Endothelial cell of umbilical vein (primary cell): ENCODE measurements at regions not wholly inside any gene's neighbourhood (a gene's known extent, or its start where the extent isn't known, plus 50 kb on each side); places are given as distances from the start of the nearest gene placed in this dataset.

ENCODE experiments used
- BruUV-seq: library from RNA; stranded (reverse); fragments of 400-500 nt; replicated peaks from 2 replicates; lab custom pipeline; 2021; lab: Mats Ljungman, UMichigan
- CTCF ChIA-PET: fragments of 300-600, 350-600 bp; sonication (Branson Sonifier 250); formaldehyde crosslinking; loops from one replicate; lab custom pipeline; 2021; ENCODE audit warnings: antibody characterized with exemption, inconsistent platforms; lab: Charles Lee
- POLR2A ChIA-PET: fragments of 300-600, 350-600 bp; sonication (Branson Sonifier 250); formaldehyde crosslinking; loops from one replicate; lab custom pipeline; 2021; ENCODE audit warnings: antibody characterized with exemption, inconsistent platforms; lab: Charles Lee
- DNase-seq: peaks from one replicate; pipeline ENCODE4 v3.0.0-alpha.2; 2011; ENCODE audit warnings: low read depth, low spot score
- FAIRE-seq: peaks from 2 replicates; lab custom pipeline; 2011; peaks lifted over from hg19 to GRCh38; lab: Jason Lieb, UNC
- H2AFZ ChIP-seq: 2 replicates; pipeline ENCODE4 v1.6.0; 2012; ENCODE audit warnings: low read depth, low read length, control low read depth, inconsistent platforms
- H3K27ac ChIP-seq: 2 replicates; pipeline ENCODE4 v1.5.1; 2011; ENCODE audit warnings: low read depth, mild to moderate bottlenecking, control low read depth, low read length, moderate library complexity; ENCODE audit not compliant: insufficient read depth
- H3K27me3 ChIP-seq, 2 experiments: 2 replicates each; pipeline versions ENCODE4 v1.6.0 to v1.6.1; 2011; ENCODE audit warnings: low read length in 2 of 2, mixed read lengths in 1 of 2; ENCODE audit not compliant: control insufficient read depth in 2 of 2, insufficient read depth in 2 of 2
- H3K36me3 ChIP-seq, 2 experiments: 2 replicates in 1 of 2; 3 replicates in 1 of 2; pipeline ENCODE4 v1.5.1; 2011; ENCODE audit warnings: low read length in 2 of 2, mild to moderate bottlenecking in 1 of 2, moderate library complexity in 1 of 2; ENCODE audit not compliant: control insufficient read depth in 2 of 2, insufficient read depth in 2 of 2; ENCODE audit errors: extremely low read depth in 1 of 2
- H3K4me1 ChIP-seq: 3 replicates; pipeline ENCODE4 v1.5.1; 2011; ENCODE audit warnings: mild to moderate bottlenecking, low read length; ENCODE audit not compliant: control insufficient read depth, insufficient read depth; ENCODE audit errors: extremely low read depth
- H3K4me2 ChIP-seq: 2 replicates; pipeline ENCODE4 v1.6.1; 2011; ENCODE audit warnings: low read length, control low read depth, mixed read lengths; ENCODE audit not compliant: insufficient read depth
- H3K4me3 ChIP-seq, 3 experiments: fragments of 200-600 bp in 1 of 3; sonication (generic), shearing (Covaris generic) in 1 of 3; replicated peaks in 1 of 3; 2 replicates each; pipeline ENCODE4 v1.5.1; 2011 to 2016; ENCODE audit warnings: control low read depth in 3 of 3, low read length in 3 of 3, mild to moderate bottlenecking in 2 of 3, inconsistent platforms in 1 of 3, low read depth in 1 of 3, moderate library complexity in 1 of 3; ENCODE audit not compliant: insufficient read depth in 1 of 3
- H3K79me2 ChIP-seq: 2 replicates; pipeline ENCODE4 v1.6.0; 2012; ENCODE audit warnings: low read length, inconsistent platforms; ENCODE audit not compliant: control insufficient read depth, insufficient read depth
- H3K9ac ChIP-seq: replicated peaks from 2 replicates; pipeline ENCODE3; 2011; ENCODE audit warnings: low read length, control low read depth; ENCODE audit not compliant: insufficient read depth; ENCODE audit errors: extremely low read depth
- H3K9me1 ChIP-seq: replicated peaks from 3 replicates; pipeline ENCODE4 v1.6.0; 2011; ENCODE audit warnings: mild to moderate bottlenecking, low read length; ENCODE audit not compliant: control insufficient read depth, insufficient read depth; ENCODE audit errors: extremely low read depth
- H3K9me3 ChIP-seq: replicated peaks from 2 replicates; pipeline ENCODE4 v1.5.1; 2012; ENCODE audit warnings: low read length, inconsistent platforms; ENCODE audit not compliant: control insufficient read depth, insufficient read depth
- H4K20me1 ChIP-seq: replicated peaks from 2 replicates; pipeline ENCODE3; 2011; ENCODE audit warnings: mild to moderate bottlenecking, low read length; ENCODE audit not compliant: control insufficient read depth, insufficient read depth; ENCODE audit errors: extremely low read depth
- EZH2 ChIP-seq: IDR thresholded peaks from 2 replicates; pipeline ENCODE4 v1.6.1; 2012; ENCODE audit warnings: borderline replicate concordance, low read depth, mild to moderate bottlenecking, moderate library complexity, low read length, inconsistent platforms; ENCODE audit not compliant: severe bottlenecking
- FOS ChIP-seq: IDR thresholded peaks from 2 replicates; pipeline ENCODE4 v1.6.1; 2011; ENCODE audit warnings: mild to moderate bottlenecking, low read length, moderate library complexity, borderline replicate concordance; ENCODE audit not compliant: insufficient read depth
- GATA2 ChIP-seq: IDR thresholded peaks from 2 replicates; pipeline ENCODE4 v1.7.0; 2011; ENCODE audit warnings: low read depth, mild to moderate bottlenecking, moderate library complexity, mixed read lengths, low read length; ENCODE audit not compliant: insufficient read length, insufficient read depth
- JUN ChIP-seq: IDR thresholded peaks from 2 replicates; pipeline ENCODE4 v1.6.1; 2011; ENCODE audit warnings: borderline replicate concordance, low read depth; ENCODE audit not compliant: insufficient read length, insufficient read depth
- MYC ChIP-seq: IDR thresholded peaks from one replicate; pipeline ENCODE4 v1.6.1; 2011; ENCODE audit warnings: mild to moderate bottlenecking, low read depth, low read length
- POLR2A ChIP-seq: IDR thresholded peaks from 2 replicates; pipeline ENCODE4 v1.6.1; 2012; ENCODE audit warnings: low read depth, mild to moderate bottlenecking, control low read depth, low read length
- POLR2AphosphoS5 ChIP-seq: IDR thresholded peaks from 2 replicates; pipeline ENCODE4 v1.6.1; 2012; ENCODE audit warnings: low read depth, mild to moderate bottlenecking, control low read depth, low read length, moderate library complexity; ENCODE audit not compliant: insufficient read depth
- dilution Hi-C: fragments of 300-500 bp; cut with MboI; formaldehyde crosslinking; loops from one replicate; pipeline ENCODE4 v1.15.0; 2019; ENCODE audit warnings: low sequenced_read_pairs; ENCODE audit not compliant: extremely low pct_ligation_motif_present
- intact Hi-C: fragments of 100-400 bp; cut with micrococcal nuclease; formaldehyde crosslinking; loops from one replicate; pipeline ENCODE4 v1.10.0; 2022
- TF ChIP-seq, protein P1 (sequence below): IDR thresholded peaks from 2 replicates; pipeline ENCODE4 v1.6.1; 2011; ENCODE audit not compliant: insufficient read depth, insufficient read length
- TF ChIP-seq, protein P2 (sequence below), 2 donors: IDR thresholded peaks; 1 replicate in 1 of 2; 2 replicates in 1 of 2; pipeline ENCODE4 v1.5.1; 2011; ENCODE audit warnings: low read length in 2 of 2, mild to moderate bottlenecking in 2 of 2, moderate library complexity in 2 of 2, control low read depth in 1 of 2, inconsistent platforms in 1 of 2, low read depth in 1 of 2; ENCODE audit not compliant: insufficient read depth in 1 of 2; ENCODE audit errors: extremely low read depth in 1 of 2

DNA sequence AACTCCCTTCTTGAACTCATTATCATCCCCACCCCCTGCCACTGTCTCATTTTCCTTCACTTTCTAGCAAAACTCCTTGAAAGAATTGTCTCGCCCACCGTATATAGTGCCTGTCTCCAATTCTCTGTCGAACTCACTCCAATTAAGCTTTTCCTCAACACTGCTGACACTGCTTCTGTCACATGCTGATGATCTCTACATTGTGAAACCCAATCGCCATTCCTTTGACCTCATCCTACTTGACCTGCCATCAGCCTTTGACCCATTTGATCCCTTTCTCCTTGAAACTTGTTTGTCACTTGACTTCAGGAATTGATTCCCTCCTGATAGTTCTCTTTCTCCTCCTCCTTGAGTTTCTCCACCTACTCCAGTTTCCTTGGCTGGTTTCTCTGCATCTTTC, 54.8 kb downstream of the CCDC71L start:
- H3K9me1 ChIP-seq = no peaks in the 10 kb centered on the region
- FAIRE-seq = no peak
- no peak overlapping the region for H3K4me2 ChIP-seq
- no peak overlapping the region for H3K4me3 ChIP-seq
- no peaks in the 10 kb centered on the region for H4K20me1 ChIP-seq
- peaks cover 20% of the 10 kb centered on the region for H3K4me1 ChIP-seq
- dilution Hi-C loops = no loop called here
- no peaks in the 10 kb centered on the region for H3K79me2 ChIP-seq
- BruUV-seq = no TSS peak
- no peak overlapping the region for H2AFZ ChIP-seq
- TF ChIP-seq, protein P1, sequence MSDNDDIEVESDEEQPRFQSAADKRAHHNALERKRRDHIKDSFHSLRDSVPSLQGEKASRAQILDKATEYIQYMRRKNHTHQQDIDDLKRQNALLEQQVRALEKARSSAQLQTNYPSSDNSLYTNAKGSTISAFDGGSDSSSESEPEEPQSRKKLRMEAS = no peak
- no peak for TF ChIP-seq FOS
- TF ChIP-seq, protein P2, sequence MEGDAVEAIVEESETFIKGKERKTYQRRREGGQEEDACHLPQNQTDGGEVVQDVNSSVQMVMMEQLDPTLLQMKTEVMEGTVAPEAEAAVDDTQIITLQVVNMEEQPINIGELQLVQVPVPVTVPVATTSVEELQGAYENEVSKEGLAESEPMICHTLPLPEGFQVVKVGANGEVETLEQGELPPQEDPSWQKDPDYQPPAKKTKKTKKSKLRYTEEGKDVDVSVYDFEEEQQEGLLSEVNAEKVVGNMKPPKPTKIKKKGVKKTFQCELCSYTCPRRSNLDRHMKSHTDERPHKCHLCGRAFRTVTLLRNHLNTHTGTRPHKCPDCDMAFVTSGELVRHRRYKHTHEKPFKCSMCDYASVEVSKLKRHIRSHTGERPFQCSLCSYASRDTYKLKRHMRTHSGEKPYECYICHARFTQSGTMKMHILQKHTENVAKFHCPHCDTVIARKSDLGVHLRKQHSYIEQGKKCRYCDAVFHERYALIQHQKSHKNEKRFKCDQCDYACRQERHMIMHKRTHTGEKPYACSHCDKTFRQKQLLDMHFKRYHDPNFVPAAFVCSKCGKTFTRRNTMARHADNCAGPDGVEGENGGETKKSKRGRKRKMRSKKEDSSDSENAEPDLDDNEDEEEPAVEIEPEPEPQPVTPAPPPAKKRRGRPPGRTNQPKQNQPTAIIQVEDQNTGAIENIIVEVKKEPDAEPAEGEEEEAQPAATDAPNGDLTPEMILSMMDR (IDR thresholded peaks at IDR 0.05; ENCODE audit: extremely low read depth in 1 of 2, insufficient read depth in 1 of 2, low read depth in 1 of 2, low read length in 2 of 2) = no peak
- TF ChIP-seq JUN = no peak
- no peak for TF ChIP-seq POLR2A
- TF ChIP-seq EZH2 = no peak
- TF ChIP-seq GATA2 = no peak
- no peak for TF ChIP-seq POLR2AphosphoS5
- TF ChIP-seq MYC = no peak
- no peak overlapping the region for H3K9ac ChIP-seq
- H3K27ac ChIP-seq = no peak overlapping the region
- ChIA-PET POLR2A (no interaction called here), CTCF (no interaction called here)
- no peaks in the 10 kb centered on the region for H3K36me3 ChIP-seq
- no peaks in the 10 kb centered on the region for H3K9me3 ChIP-seq
- intact Hi-C loops = loop anchor here (5.0 kb wide), 1 partner anchor 131 kb away; no protein-coding TSS in a partner anchor
- no peaks in the 10 kb centered on the region for H3K27me3 ChIP-seq
- no peak for DNase-seq
